Activated effector memory CD4-positive, alpha-beta T cell treated with anti-CD3 and anti-CD28 coated beads, Interleukin-2, amount 50 U/mL, for 16 hours (primary cell): ENCODE measurements at regions not wholly inside any gene's neighbourhood (a gene's known extent, or its start where the extent isn't known, plus 50 kb on each side); places are given as distances from the start of the nearest gene placed in this dataset.

Experiments
- DNase-seq: peaks from one replicate; pipeline ENCODE4 v3.0.0-alpha.2; 2020

DNA sequence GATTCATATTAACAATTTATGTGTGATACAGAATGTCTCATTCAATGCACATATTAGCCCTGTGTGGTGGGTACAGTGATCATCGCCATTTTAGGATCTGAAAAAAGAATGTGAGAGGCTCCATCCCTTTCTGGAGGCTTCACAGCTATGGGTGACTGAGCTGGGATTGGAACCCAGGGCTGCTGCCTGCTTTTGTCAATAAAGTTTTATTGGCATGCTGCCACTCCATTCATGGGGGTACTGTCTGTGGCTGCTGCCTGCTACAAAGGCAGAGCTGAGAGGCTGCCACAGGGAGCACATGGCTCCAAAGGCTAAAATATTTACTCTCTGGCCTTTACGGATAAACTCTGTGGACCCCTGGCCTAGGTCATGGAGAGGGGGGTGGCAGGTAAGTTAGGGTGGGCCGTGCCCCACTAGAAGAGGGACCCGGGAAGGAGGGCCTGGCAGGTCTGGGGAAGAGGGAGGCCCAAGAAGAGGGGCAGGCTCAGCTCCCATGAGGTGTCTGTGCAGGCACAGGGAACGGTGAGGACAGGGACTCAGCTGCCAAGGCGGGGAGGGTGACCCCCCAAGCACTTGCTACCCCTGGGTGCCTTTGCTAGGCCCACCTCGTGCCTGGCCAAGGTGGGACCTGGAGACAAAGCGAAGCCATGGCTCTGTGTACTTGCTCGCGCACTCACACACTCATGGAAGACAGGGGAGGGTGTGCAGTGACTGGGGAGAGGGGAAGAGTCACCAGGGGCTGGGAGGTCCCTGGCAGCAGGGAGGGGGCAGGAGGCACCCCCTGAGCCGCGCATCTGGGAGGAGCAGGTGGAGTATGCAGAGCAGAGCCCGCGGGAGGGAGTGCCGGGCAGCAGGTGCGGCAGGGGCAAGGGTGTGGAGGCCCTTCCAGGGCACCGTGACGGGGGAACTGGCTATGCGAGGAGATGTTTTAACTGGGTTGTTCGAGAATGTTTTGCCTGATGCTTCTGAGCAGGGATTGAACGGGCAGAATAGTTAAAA lies 335.3 kb downstream of the CTTN start:
- no peak for DNase-seq

DNA sequence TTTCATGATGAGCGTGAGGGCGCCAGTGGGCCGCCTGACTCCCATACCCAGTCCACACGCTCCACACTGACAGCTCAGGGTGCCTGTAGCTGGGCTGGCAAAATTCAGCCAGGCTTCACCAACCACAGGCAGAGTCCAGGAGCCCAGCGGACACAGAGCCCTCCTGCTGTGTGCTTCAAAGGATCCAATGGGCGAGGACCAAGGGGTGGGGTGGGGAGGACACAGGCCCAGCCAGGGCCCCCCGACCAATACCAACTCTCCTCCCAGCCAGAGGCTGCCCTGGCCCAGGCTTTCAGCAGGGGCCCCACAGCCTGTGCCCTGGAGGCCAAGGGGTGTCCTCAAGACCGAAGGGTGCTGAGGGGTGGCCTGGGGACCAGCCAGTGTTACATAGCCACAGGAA lies 336.1 kb downstream of the CTTN start:
- DNase-seq, result no peak

DNA sequence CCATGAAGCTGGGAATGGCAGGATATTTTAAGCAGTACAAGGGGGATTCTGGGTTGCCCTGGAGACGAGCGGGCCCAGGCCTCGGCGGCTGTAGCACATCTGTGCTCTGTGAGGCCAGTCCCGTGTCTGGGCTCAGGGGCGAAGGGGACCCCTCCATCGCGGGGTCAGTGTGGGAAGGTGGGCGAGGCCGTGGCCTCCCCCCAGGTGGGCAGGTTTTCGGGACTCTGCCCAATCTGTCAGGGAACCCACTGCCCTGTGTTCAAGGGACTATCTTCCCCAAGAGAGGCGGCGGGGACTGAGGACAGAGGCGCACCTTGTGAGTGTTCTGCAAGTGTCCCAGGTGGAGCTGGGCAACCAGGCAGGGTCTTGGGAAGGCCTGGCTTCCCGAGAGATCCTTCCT lies 336.6 kb downstream of the CTTN start:
- no peak for DNase-seq

DNA sequence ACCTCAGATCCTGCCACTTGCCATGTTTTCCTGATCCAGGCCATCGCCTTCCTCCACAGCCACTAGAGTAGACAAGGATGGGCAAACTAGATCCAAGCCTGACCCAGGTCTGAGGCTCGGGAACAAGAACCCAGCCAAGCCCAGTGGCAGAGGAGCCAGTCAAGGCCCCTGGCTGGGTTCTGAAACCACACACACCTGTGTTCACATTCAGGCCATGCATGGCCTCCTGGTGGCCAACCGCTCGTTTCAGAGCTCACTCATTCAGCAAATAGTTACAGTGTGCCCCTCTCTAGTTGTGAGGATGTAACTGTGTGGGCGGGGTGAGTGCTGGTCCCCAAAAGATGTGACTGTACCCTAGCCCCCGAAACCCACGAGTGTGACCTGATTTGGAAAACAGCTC lies 337.6 kb downstream of the CTTN start:
- DNase-seq, result no peak

DNA sequence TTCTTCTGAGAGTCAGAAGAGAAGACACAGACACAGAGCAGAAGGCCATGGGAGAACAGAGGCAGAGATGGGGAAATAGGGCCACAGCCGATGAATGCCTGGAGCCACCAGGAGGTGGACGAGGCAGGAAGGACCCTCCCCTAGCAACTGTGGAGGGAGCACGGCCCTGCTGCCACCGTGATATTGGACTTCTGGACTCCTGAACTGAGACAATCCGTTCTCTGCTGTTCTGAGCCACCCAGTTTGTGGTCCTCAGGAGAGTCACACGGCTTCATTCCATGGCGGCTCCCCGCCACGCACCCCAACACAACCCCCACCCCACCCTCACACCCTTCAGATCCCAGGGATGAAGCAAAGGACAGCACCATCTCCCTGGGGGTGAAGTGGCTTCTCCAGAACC lies 338.1 kb downstream of the CTTN start:
- DNase-seq, result no peak

DNA sequence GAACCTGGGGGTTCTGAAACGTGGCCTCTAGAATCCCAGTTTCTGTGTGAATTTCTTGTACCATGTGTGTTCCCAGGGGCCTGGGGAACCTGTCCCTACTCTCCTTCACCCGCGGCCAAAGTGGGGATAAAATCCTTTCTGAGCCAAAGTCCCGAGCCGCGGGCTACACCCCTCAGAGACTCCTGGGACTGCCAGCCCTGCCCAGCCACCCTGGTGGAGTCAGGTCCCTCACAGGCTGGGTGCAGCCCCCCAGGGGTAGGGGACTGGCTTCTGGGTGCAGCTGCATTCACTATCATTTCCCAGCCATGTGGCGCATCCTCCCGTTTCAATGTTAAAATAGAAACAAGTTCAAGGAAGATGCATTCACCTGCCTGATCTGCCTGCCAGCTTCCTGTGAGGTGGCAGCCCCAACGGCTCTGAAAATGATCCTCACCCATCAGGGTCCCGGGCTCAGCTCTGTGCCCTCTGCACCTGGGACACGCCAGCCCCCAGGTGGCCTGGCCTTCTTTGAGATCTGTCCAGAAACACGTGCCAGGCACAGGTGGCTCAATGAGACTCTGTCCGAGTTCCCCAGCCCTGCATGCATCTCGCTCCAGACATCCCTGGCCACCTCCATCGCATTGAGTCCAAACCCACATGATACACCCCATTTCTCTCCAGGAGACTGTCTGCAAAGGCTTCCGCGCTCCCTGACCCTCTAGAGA lies 338.8 kb downstream of the CTTN start:
- no peak for DNase-seq

DNA sequence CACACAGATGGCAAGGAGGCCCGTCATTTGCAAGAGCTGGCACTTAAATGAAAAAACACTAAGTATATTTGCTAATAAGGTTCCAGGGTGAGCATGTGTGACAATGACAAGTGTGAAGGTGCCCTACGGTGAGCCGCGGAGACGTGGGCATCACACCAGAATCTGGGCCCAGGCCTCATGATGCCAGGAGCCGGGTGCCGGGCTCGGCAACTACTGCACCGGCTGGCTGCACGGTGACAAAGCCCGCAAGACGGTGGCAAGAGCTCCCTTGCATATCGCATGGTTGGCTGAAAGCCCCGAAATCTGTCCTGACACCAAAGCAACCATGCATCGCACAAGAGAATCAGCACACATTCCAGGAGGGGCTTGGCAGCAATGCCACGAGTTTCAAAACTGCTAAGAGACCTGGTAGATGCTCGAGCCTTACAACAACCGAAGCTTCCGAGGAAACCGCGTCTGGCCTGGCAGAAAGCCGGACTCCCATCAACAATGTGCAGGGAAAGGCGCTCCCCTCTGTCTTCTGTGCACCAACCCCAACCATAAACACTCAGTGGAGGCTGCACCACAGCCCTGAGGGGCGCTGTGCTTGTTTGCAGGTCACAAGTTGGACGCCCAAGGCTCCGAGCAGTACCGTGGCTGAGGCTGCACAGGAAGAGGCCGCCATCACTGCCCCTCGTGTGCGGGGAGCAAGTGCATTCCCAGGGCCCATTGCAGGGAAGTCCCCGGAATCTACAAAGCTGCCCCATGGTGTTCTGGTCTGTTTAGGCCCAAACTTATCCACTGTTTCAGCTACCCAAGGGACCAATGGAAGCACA lies 339.7 kb downstream of the CTTN start:
- DNase-seq, result no peak

DNA sequence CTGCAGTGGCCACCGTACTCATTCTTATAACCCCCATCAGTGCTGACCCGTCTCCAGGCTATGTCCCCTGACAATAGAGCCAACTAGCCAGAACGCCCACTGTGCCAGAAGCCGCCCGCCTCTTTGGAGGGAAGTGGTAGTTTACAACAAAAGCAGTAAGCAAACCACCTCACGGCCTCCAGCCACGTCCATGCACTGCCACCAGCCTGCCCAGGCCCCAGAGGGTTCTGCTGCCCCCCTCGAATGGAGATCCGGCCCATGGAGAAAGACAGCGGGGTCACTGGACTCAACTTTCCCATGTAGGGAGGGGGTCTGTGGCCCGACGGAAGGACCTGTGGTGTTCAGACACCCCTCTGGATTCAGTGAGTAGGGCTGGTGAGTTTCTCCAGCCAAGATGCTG lies 340.3 kb downstream of the CTTN start:
- DNase-seq, result no peak

DNA sequence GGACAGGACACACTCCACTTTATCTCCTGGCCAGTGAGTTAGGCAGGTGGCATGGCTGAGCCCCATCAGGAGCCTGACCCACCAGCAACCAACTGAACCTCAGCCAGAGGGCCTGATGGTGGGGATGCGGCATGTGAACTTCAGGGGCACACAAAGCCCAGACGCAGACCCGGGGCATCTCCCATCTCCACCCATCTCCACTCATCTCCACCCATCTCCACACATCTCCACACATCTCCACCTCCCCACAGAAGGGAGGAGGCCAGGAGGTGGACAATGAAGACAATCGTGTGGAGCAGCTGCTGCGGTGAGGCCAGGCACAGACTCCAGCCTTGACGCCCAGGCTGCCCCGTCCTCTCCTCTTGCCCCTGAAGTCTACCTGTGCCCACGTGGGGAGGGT lies 340.8 kb downstream of the CTTN start:
- no peak for DNase-seq

DNA sequence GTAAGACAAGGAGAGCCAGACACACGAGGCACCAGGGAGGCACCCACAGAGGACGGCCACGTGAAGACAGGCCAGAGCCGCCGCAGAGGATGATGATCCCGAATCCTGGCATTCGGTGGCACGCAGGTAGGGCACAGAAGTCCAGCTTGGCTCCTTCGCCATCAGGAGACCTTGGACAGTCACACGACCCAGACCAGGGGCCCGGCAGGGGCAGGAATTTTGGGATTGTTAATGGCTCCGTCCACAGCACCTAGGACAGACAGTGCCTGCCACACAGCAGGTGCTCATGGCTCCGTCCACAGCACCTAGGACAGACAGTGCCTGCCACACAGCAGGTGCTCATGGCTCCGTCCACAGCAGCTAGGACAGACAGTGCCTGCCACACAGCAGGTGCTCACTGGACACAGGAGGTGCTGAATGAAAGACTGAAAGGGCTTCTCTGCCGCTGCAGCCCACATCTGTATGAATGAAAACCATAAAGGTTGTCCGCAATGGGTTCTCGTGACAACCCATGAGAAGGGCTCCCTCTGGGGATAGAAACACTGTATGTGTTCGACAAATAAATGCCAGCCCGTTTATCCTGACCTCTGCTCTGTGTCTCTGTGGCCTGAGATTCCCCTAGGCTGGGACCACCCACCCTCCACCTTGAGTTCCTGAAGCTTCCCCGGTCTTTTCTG lies 341.6 kb downstream of the CTTN start:
- no peak for DNase-seq

DNA sequence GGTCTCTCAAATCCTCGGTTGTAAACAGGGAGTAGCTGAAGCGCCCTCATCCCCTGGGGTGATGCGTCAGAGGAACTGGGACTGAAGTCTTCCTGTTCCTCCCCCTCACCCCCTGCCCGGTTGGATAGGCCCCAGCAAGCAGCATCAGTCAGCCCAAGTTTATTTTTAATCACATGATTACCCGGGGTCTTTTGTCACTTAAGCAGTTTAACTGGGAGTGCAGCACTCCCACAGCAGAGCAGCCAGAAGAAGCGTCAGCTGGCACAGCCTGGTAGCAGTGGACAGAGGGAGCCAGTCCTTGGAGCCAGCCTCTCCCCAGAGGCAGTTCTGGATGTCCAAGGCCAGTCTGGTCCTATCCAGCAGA lies 342.1 kb downstream of the CTTN start:
- no peak for DNase-seq

DNA sequence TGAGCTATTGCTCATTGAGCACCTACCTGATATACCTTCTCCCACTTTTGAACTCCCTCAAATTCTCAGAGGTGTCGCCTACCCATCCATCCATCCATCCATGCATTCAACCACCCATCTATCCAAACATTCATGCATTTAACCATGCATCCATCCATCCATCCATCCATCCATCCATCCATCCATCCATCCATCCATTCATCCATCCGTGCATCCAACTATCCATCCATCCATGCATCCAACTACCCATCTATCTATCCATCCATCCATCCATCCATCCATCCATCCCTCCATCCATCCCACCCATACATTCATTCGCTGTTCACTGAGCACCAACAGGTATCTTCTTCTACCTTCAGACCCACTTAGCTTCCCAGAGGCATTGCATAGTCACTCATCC lies 342.8 kb downstream of the CTTN start:
- no peak for DNase-seq

DNA sequence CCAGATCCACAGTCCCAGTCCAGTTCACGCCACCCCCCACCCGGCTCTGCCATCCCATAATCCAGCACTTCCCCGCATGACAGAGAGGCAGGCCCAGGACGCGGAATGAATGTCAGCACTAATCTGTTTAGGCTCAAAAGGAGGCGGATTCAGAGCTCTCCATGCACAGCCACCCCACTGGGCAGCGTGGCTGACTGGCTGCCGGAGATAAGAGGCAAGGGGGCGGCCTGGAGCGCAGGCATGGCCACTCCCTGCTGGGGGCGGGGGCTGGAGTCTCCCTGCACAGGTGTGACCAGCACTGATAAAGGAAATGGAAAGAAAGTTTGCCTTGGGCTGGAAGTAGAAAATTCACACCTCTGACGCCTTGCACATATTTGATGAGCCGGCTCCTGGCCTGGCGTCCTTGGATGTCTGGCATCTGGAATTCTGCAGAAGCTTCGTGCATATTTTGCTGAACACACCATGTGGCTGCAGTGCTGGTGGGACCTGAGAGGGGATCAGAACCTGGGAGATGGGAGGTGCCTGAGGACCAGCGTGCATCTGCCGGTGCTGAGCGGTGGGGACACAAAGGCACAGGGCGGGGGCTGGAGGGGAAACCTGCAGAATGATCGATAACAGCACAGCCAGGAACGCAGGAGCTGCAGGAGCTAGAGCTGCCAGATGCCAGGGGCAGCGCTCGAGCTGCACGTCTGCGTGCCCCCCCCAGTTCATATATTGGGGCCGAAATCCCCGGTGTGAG lies 344.4 kb downstream of the CTTN start:
- no peak for DNase-seq

DNA sequence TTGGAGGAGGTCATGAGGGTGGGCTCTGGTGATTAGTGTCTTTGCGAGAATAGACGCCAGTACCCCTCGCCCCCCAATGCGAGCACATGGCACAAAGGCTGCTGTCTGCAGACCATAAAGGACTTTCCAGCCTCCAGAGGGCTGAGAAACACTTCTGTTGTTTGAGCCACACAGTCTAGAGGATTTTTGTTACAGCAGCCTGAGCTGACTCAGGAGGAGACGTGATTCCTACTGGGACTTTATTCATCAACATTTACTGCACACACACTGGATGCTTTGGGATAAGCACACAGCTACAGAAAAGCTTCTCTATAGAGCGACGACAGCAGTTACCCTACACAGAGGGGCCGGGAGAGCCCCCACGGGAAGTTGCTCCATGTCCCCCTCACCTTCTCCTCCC lies 345.0 kb downstream of the CTTN start:
- no peak for DNase-seq

DNA sequence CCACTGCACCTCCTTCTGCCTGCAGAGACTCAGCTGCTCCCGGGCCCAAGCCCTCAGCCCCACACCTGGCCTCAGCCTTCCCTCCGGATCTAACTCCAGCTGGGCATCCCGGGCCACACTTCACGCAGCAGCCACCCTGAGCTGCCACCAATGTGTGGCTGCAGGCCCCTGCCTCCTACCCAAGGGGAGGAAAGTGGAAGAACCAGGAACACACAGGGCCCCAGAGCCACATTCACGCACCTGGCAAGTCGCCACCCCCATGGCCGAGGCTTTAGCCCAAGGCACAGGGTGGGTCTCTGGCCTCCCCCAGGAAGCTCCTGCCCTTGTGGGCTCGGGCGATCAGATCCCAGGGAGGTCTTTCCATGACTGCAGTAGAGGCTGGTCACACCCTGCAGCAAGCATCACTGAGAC lies 345.6 kb downstream of the CTTN start:
- no peak for DNase-seq

DNA sequence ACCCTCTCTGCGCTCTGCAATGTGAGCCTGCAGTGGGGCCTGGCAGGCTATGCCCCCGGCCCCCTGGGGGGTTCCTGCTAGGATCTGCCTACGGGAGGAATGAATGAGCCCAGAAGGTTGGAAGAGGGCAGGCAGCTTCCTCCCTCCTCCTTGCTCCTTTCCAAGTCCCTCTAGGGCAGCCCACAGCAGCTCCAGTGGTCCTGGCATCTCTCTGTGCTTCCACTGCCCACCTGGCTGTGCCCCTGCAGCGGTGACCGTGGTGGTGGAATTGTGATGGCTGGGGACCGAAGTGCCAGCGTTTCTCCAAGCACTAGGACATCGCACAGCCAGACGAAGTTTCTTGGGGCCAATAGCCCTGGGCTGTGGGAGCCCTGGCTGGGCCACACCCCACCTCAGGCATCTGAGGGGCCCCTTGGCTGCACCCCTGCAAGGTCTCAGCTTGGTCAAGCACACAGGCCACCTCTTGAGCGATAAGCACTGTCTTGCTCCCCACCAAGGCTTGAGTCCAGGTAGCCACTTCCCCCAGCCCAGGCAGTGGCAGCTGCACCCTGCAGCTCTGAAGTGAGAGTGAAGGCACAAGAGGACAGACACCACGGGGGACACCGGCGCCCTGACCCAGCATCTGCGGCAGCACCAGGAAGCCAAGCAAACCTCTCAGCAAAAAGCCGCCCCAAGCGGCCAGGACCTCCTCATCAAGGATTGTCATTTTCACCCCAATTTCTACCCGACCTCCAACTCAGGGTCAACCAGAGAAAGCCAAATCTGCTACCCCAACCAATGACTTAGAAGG lies 346.3 kb downstream of the CTTN start:
- DNase-seq, result no peak

DNA sequence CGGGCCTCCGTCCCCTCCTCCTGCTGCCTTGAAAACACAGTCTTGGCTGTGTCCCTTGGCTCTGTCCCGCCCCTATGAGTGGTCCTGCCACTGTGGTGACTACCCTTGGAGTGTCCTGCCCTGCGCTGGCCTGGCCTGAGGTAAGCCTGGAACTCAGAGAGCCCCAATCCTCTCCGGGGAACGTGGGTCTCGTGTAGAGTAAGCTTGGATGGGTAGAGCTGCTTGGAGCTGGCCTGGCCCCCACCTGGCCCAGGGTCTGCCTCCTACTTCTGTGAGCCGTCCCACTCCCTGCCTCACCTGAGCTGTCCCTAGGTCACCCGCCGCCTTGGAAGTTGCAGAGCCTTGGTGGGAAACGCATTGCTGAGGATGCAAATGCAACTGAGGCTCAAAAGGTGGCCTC lies 347.1 kb downstream of the CTTN start:
- no peak for DNase-seq

DNA sequence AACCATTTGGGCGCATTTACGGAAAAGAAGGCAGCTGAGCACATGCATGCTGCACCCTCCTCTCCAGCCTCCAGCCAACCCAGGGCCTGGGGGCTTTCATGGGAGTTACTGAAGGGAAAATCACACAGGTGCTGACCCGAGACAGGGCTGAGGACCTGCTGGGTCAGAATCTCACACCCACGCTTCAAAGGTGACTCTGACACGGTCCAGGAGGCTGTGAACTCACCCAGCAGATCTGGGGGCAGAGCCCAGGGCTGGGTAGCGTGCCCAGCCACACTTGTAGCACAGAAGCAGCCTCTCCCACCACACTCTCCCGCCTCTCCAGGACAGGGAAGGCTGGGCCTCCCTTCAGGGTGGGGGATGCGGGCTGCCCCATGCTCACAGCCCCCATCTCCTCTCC lies 347.6 kb downstream of the CTTN start:
- no peak for DNase-seq

DNA sequence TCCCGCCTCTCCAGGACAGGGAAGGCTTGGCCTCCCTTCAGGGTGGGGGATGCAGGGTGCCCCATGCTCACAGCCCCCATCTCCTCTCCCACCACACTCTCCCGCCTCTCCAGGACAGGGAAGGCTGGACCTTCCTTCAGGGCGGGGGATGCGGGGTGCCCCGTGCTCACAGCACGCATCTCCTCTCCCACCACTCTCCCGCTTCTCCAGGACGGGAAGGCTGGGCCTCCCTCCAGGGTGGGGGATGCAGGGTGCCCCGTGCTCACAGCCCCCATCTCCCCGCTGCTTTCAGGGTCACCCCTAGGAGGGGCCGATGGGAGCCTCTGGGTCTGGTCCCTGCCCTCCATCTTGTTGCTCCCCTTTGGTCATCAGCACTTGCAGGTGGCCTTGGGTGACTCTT lies 348.0 kb downstream of the CTTN start:
- DNase-seq, result no peak

DNA sequence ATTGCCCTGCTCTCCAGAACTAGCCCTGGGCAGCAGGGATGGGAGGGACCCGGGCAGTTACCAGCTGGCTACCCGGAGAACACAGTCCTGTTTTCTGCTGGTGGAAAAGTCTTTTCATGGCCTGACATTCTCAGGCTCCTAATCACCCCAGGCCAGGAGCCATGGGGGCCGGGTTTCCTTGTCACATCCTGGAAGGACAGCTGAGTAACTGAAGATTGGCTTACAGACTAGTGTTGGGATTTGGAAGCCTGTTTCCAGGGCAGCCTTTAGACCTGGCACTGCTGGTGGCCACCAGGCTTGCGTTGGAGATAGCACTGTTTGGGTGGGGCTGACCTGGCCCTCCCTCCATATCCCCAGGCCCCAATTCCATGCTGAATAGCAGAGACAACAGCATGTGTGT lies 349.0 kb downstream of the CTTN start:
- no peak for DNase-seq

DNA sequence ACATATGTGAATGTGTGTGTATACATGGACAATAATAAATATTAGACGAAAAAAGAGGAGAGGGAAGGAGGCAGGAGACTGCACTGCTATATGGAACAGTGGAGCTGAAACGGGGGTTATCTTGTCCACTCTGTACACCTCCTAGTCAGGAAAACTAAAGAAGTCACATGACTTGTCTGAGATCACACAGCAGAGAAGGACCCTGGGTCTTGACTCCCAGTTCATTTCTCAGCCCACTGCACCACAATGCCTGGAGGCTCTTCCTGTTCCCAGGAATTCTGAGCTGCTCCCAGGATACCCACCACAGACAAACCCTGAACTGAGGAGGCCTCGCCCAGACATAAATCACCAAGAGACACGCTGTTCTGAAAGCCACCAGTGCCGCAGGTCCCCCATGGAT lies 349.6 kb downstream of the CTTN start:
- DNase-seq, result no peak
